ENCODE measurements at regions not wholly inside any gene's neighbourhood (a gene's known extent, or its start where the extent isn't known, plus 50 kb on each side); places are given as distances from the start of the nearest gene placed in this dataset.
"Not testable (repeated sequence)": the region's sequence is repeated elsewhere in the genome, so short reads cannot be mapped to it uniquely, and the experiment has no call there.

GRCh38 chr3:80754969-80755368, 987.2 kb upstream of the ROBO1 start:
- intact Hi-C loops (cut with DNase I): no loop called here
- DNase-seq (no peak), ATAC-seq (ENCODE audit: low FRiP score) (no peak)
- no peaks in the 10 kb centered on the region for H3K36me3 ChIP-seq (ENCODE audit: control insufficient read depth in 1 of 2, insufficient read depth in 2 of 2, low read length in 1 of 2)
- no peaks in the 10 kb centered on the region for H3K9me3 ChIP-seq (ENCODE audit: control insufficient read depth, low read length)
- no peak overlapping the region for H3K4me3 ChIP-seq (ENCODE audit: low read length in 2 of 2)
- no peaks in the 10 kb centered on the region for H3K4me1 ChIP-seq (ENCODE audit: control insufficient read depth in 1 of 2, insufficient read depth in 2 of 2, low read length in 2 of 2)
- no peak overlapping the region for H3K27ac ChIP-seq (ENCODE audit: low read depth in 1 of 2, low read length in 2 of 2)
- H3K27me3 ChIP-seq (ENCODE audit: control insufficient read depth in 1 of 2, insufficient read depth in 2 of 2, low read length in 1 of 2): no peaks in the 10 kb centered on the region
- 11 to 34% methylated on average over 8 of the region's 8 CpGs for WGBS, 2 donors

- H3K9me3 ChIP-seq (ENCODE audit: control insufficient read depth, low read length): no peaks in the 10 kb centered on the region
- no peaks in the 10 kb centered on the region for H3K36me3 ChIP-seq (ENCODE audit: control insufficient read depth in 1 of 2, insufficient read depth in 2 of 2, low read length in 1 of 2)
- H3K27me3 ChIP-seq (ENCODE audit: control insufficient read depth in 1 of 2, insufficient read depth in 2 of 2, low read length in 1 of 2): no peaks in the 10 kb centered on the region
- H3K27ac ChIP-seq (ENCODE audit: low read depth in 1 of 2, low read length in 2 of 2): no peak overlapping the region
- intact Hi-C loops (cut with DNase I): no loop called here
- ATAC-seq (ENCODE audit: low FRiP score) (no peak), DNase-seq (no peak)
- H3K4me1 ChIP-seq (ENCODE audit: control insufficient read depth in 1 of 2, insufficient read depth in 2 of 2, low read length in 2 of 2): no peaks in the 10 kb centered on the region
- 47 to 58% methylated on average over 4 of the region's 4 CpGs for WGBS, 2 donors
- no peak overlapping the region for H3K4me3 ChIP-seq (ENCODE audit: low read length in 2 of 2)
Observed at GRCh38 chr3:80753021-80753420, 985.2 kb upstream of the ROBO1 start.

GRCh38 chr3:80750637-80751036, 982.8 kb upstream of the ROBO1 start:
- Histone ChIP-seq H3K9me3 (ENCODE audit: control insufficient read depth, low read length) (no peaks in the 10 kb centered on the region), H3K4me1 (ENCODE audit: control insufficient read depth in 1 of 2, insufficient read depth in 2 of 2, low read length in 2 of 2) (no peaks in the 10 kb centered on the region), H3K4me3 (ENCODE audit: low read length in 2 of 2) (no peak overlapping the region), H3K27ac (ENCODE audit: low read depth in 1 of 2, low read length in 2 of 2) (no peak overlapping the region), H3K27me3 (ENCODE audit: control insufficient read depth in 1 of 2, insufficient read depth in 2 of 2, low read length in 1 of 2) (no peaks in the 10 kb centered on the region), H3K36me3 (ENCODE audit: control insufficient read depth in 1 of 2, insufficient read depth in 2 of 2, low read length in 1 of 2) (no peaks in the 10 kb centered on the region)
- DNase-seq (no peak), ATAC-seq (ENCODE audit: low FRiP score) (no peak)
- WGBS, 2 donors: 87 to 89% methylated on average over 4 of the region's 4 CpGs
- intact Hi-C loops (cut with DNase I): no loop called here

- DNase-seq (no peak), ATAC-seq (ENCODE audit: low FRiP score) (no peak)
- Histone ChIP-seq H3K4me1 (ENCODE audit: control insufficient read depth in 1 of 2, insufficient read depth in 2 of 2, low read length in 2 of 2) (no peaks in the 10 kb centered on the region), H3K27ac (ENCODE audit: low read depth in 1 of 2, low read length in 2 of 2) (no peak overlapping the region), H3K9me3 (ENCODE audit: control insufficient read depth, low read length) (no peaks in the 10 kb centered on the region), H3K36me3 (ENCODE audit: control insufficient read depth in 1 of 2, insufficient read depth in 2 of 2, low read length in 1 of 2) (no peaks in the 10 kb centered on the region), H3K27me3 (ENCODE audit: control insufficient read depth in 1 of 2, insufficient read depth in 2 of 2, low read length in 1 of 2) (no peaks in the 10 kb centered on the region), H3K4me3 (ENCODE audit: low read length in 2 of 2) (no peak overlapping the region)
- intact Hi-C loops (cut with DNase I): no loop called here
- 72 to 74% methylated on average over 2 of the region's 2 CpGs for WGBS, 2 donors
Observed at GRCh38 chr3:80734920-80735319, 967.1 kb upstream of the ROBO1 start.

GRCh38 chr3:80734483-80734882, 966.7 kb upstream of the ROBO1 start:
- no peak for ATAC-seq (ENCODE audit: low FRiP score)
- Histone ChIP-seq H3K9me3 (ENCODE audit: control insufficient read depth, low read length) (no peaks in the 10 kb centered on the region), H3K36me3 (ENCODE audit: control insufficient read depth in 1 of 2, insufficient read depth in 2 of 2, low read length in 1 of 2) (no peaks in the 10 kb centered on the region), H3K27ac (ENCODE audit: low read depth in 1 of 2, low read length in 2 of 2) (no peak overlapping the region), H3K27me3 (ENCODE audit: control insufficient read depth in 1 of 2, insufficient read depth in 2 of 2, low read length in 1 of 2) (no peaks in the 10 kb centered on the region), H3K4me1 (ENCODE audit: control insufficient read depth in 1 of 2, insufficient read depth in 2 of 2, low read length in 2 of 2) (no peaks in the 10 kb centered on the region), H3K4me3 (ENCODE audit: low read length in 2 of 2) (no peak overlapping the region)
- intact Hi-C loops (cut with DNase I): no loop called here
- no peak for DNase-seq
- WGBS, 2 donors: 85% methylated on average over 1 of the region's 1 CpG

- Histone ChIP-seq H3K36me3 (ENCODE audit: control insufficient read depth in 1 of 2, insufficient read depth in 2 of 2, low read length in 1 of 2) (no peaks in the 10 kb centered on the region), H3K9me3 (ENCODE audit: control insufficient read depth, low read length) (no peaks in the 10 kb centered on the region), H3K4me1 (ENCODE audit: control insufficient read depth in 1 of 2, insufficient read depth in 2 of 2, low read length in 2 of 2) (no peaks in the 10 kb centered on the region), H3K27me3 (ENCODE audit: control insufficient read depth in 1 of 2, insufficient read depth in 2 of 2, low read length in 1 of 2) (no peaks in the 10 kb centered on the region), H3K27ac (ENCODE audit: low read depth in 1 of 2, low read length in 2 of 2) (no peak overlapping the region), H3K4me3 (ENCODE audit: low read length in 2 of 2) (no peak overlapping the region)
- 7 to 11% methylated on average over 5 of the region's 5 CpGs for WGBS, 2 donors
- intact Hi-C loops (cut with DNase I): no loop called here
- no peak for DNase-seq
- no peak for ATAC-seq (ENCODE audit: low FRiP score)
Observed at GRCh38 chr3:80733522-80734176, 965.9 kb upstream of the ROBO1 start.

- H3K4me1 ChIP-seq (ENCODE audit: control insufficient read depth in 1 of 2, insufficient read depth in 2 of 2, low read length in 2 of 2); H3K27ac ChIP-seq (ENCODE audit: low read depth in 1 of 2, low read length in 2 of 2); H3K9me3 ChIP-seq (ENCODE audit: control insufficient read depth, low read length); ATAC-seq (ENCODE audit: low FRiP score); DNase-seq; H3K36me3 ChIP-seq (ENCODE audit: control insufficient read depth in 1 of 2, insufficient read depth in 2 of 2, low read length in 1 of 2); intact Hi-C loops (cut with DNase I); H3K4me3 ChIP-seq (ENCODE audit: low read length in 2 of 2); H3K27me3 ChIP-seq (ENCODE audit: control insufficient read depth in 1 of 2, insufficient read depth in 2 of 2, low read length in 1 of 2): not testable (repeated sequence)
- WGBS, 2 donors: 86 to 87% methylated on average over 3 of the region's 3 CpGs
Observed at GRCh38 chr3:80727561-80727960, 959.8 kb upstream of the ROBO1 start.

GRCh38 chr3:80709597-80710322, 942.0 kb upstream of the ROBO1 start:
- H3K27ac ChIP-seq (ENCODE audit: low read depth in 1 of 2, low read length in 2 of 2); H3K27me3 ChIP-seq (ENCODE audit: control insufficient read depth in 1 of 2, insufficient read depth in 2 of 2, low read length in 1 of 2); H3K9me3 ChIP-seq (ENCODE audit: control insufficient read depth, low read length); H3K36me3 ChIP-seq (ENCODE audit: control insufficient read depth in 1 of 2, insufficient read depth in 2 of 2, low read length in 1 of 2); intact Hi-C loops (cut with DNase I); ATAC-seq (ENCODE audit: low FRiP score); H3K4me3 ChIP-seq (ENCODE audit: low read length in 2 of 2); DNase-seq; H3K4me1 ChIP-seq (ENCODE audit: control insufficient read depth in 1 of 2, insufficient read depth in 2 of 2, low read length in 2 of 2): not testable (repeated sequence)
- WGBS, 2 donors: 75 to 78% methylated on average over 5 of the region's 5 CpGs

- Histone ChIP-seq H3K9me3 (ENCODE audit: control insufficient read depth, low read length) (peaks cover 4% of the 10 kb centered on the region), H3K27ac (ENCODE audit: low read depth in 1 of 2, low read length in 2 of 2) (no peak overlapping the region), H3K27me3 (ENCODE audit: control insufficient read depth in 1 of 2, insufficient read depth in 2 of 2, low read length in 1 of 2) (no peaks in the 10 kb centered on the region), H3K36me3 (ENCODE audit: control insufficient read depth in 1 of 2, insufficient read depth in 2 of 2, low read length in 1 of 2) (no peaks in the 10 kb centered on the region), H3K4me3 (ENCODE audit: low read length in 2 of 2) (no peak overlapping the region), H3K4me1 (ENCODE audit: control insufficient read depth in 1 of 2, insufficient read depth in 2 of 2, low read length in 2 of 2) (no peaks in the 10 kb centered on the region)
- 89 to 95% methylated on average over 1 of the region's 1 CpG for WGBS, 2 donors
- DNase-seq (no peak), ATAC-seq (ENCODE audit: low FRiP score) (no peak)
- intact Hi-C loops (cut with DNase I): no loop called here
Observed at GRCh38 chr3:80705290-80705689, 937.5 kb upstream of the ROBO1 start.

All from aorta (tissue), 5 donors.